ENCODE measurements at regions not wholly inside any gene's neighbourhood (a gene's known extent, or its start where the extent isn't known, plus 50 kb on each side); places are given as distances from the start of the nearest gene placed in this dataset.
A peak's percentile ranks its signal among the peaks of the same experiment; 100 is the strongest.
"Not testable (repeated sequence)": the region's sequence is repeated elsewhere in the genome, so short reads cannot be mapped to it uniquely, and the experiment has no call there.

- no peak overlapping the region for H2BK120ac ChIP-seq (ENCODE audit: low read depth, low read length)
- H3K4me1 ChIP-seq (ENCODE audit: control insufficient read depth, insufficient read depth, low read depth, low read length): peaks cover 2% of the 10 kb centered on the region
- no peak overlapping the region for H3K9ac ChIP-seq (ENCODE audit: low read length)
- 87% methylated on average over 2 of the region's 2 CpGs for WGBS
- no peak overlapping the region for H3K4me2 ChIP-seq (ENCODE audit: low read length, poor library complexity, severe bottlenecking)
- no peak overlapping the region for H2AFZ ChIP-seq (ENCODE audit: low read depth, low read length)
- no peak overlapping the region for H3K23ac ChIP-seq (ENCODE audit: low read length in 2 of 2)
- H3K18ac ChIP-seq (ENCODE audit: low read depth in 1 of 2, low read length in 2 of 2): no peak overlapping the region
- no peaks in the 10 kb centered on the region for H3K27me3 ChIP-seq (ENCODE audit: control insufficient read depth in 1 of 2, insufficient read depth in 1 of 2, low read length in 2 of 2)
- no peak for DNase-seq
- no peak overlapping the region for H3K14ac ChIP-seq (ENCODE audit: low read length in 2 of 2)
- no peaks in the 10 kb centered on the region for H3K36me3 ChIP-seq (ENCODE audit: control insufficient read depth in 1 of 2, insufficient read depth in 2 of 2, low read depth in 1 of 2, low read length in 2 of 2)
- H2BK15ac ChIP-seq (ENCODE audit: low read depth, poor library complexity, severe bottlenecking): no peak overlapping the region
- H2BK5ac ChIP-seq (ENCODE audit: low read depth, low read length, poor library complexity, severe bottlenecking): no peak overlapping the region
- H3K4ac ChIP-seq (ENCODE audit: low read depth in 1 of 2, low read length in 2 of 2): no peak overlapping the region
- H4K8ac ChIP-seq (ENCODE audit: low read length): no peak overlapping the region
- no peaks in the 10 kb centered on the region for H3K9me3 ChIP-seq (ENCODE audit: control insufficient read depth, low read length)
- no peaks in the 10 kb centered on the region for H3K79me1 ChIP-seq (replicated peaks; ENCODE audit: low read length, poor library complexity, severe bottlenecking)
- no peak overlapping the region for H2BK12ac ChIP-seq (ENCODE audit: low read length in 2 of 2)
- H2AK5ac ChIP-seq (ENCODE audit: low read length, severe bottlenecking): no peak overlapping the region
- H4K91ac ChIP-seq (ENCODE audit: low read length): no peak overlapping the region
- no peak overlapping the region for H3K27ac ChIP-seq (ENCODE audit: low read length, poor library complexity, severe bottlenecking)
- H3K4me3 ChIP-seq (ENCODE audit: insufficient read depth in 1 of 2, low read depth in 1 of 2, low read length in 2 of 2): no peak overlapping the region
Observed at GRCh38 chr2:8253781-8254180, 428.1 kb upstream of the ID2 start.

GRCh38 chr2:8254214-8254613 lies 427.6 kb upstream of the ID2 start:
- H2AK5ac ChIP-seq (ENCODE audit: low read length, severe bottlenecking); DNase-seq; H2BK12ac ChIP-seq (ENCODE audit: low read length in 2 of 2); H2BK15ac ChIP-seq (ENCODE audit: low read depth, poor library complexity, severe bottlenecking); H3K9me3 ChIP-seq (ENCODE audit: control insufficient read depth, low read length); H3K4ac ChIP-seq (ENCODE audit: low read depth in 1 of 2, low read length in 2 of 2); H2BK120ac ChIP-seq (ENCODE audit: low read depth, low read length); H3K14ac ChIP-seq (ENCODE audit: low read length in 2 of 2); H3K9ac ChIP-seq (ENCODE audit: low read length); H3K4me2 ChIP-seq (ENCODE audit: low read length, poor library complexity, severe bottlenecking); H3K27ac ChIP-seq (ENCODE audit: low read length, poor library complexity, severe bottlenecking); H3K18ac ChIP-seq (ENCODE audit: low read depth in 1 of 2, low read length in 2 of 2); H3K4me1 ChIP-seq (ENCODE audit: control insufficient read depth, insufficient read depth, low read depth, low read length); H3K79me1 ChIP-seq (replicated peaks; ENCODE audit: low read length, poor library complexity, severe bottlenecking); H4K91ac ChIP-seq (ENCODE audit: low read length); H3K36me3 ChIP-seq (ENCODE audit: control insufficient read depth in 1 of 2, insufficient read depth in 2 of 2, low read depth in 1 of 2, low read length in 2 of 2); H2AFZ ChIP-seq (ENCODE audit: low read depth, low read length); H2BK5ac ChIP-seq (ENCODE audit: low read depth, low read length, poor library complexity, severe bottlenecking); H4K8ac ChIP-seq (ENCODE audit: low read length); H3K23ac ChIP-seq (ENCODE audit: low read length in 2 of 2); H3K27me3 ChIP-seq (ENCODE audit: control insufficient read depth in 1 of 2, insufficient read depth in 1 of 2, low read length in 2 of 2); H3K4me3 ChIP-seq (ENCODE audit: insufficient read depth in 1 of 2, low read depth in 1 of 2, low read length in 2 of 2): not testable (repeated sequence)

GRCh38 chr2:8254791-8255447 lies 426.9 kb upstream of the ID2 start:
- Histone ChIP-seq H3K23ac (ENCODE audit: low read length in 2 of 2) (no peak overlapping the region), H2BK5ac (ENCODE audit: low read depth, low read length, poor library complexity, severe bottlenecking) (no peak overlapping the region), H3K36me3 (ENCODE audit: control insufficient read depth in 1 of 2, insufficient read depth in 2 of 2, low read depth in 1 of 2, low read length in 2 of 2) (no peaks in the 10 kb centered on the region), H3K14ac (ENCODE audit: low read length in 2 of 2) (no peak overlapping the region), H2BK12ac (ENCODE audit: low read length in 2 of 2) (no peak overlapping the region), H3K4me2 (ENCODE audit: low read length, poor library complexity, severe bottlenecking) (no peak overlapping the region), H4K91ac (ENCODE audit: low read length) (no peak overlapping the region), H2AK5ac (ENCODE audit: low read length, severe bottlenecking) (no peak overlapping the region), H3K18ac (ENCODE audit: low read depth in 1 of 2, low read length in 2 of 2) (no peak overlapping the region), H3K27me3 (ENCODE audit: control insufficient read depth in 1 of 2, insufficient read depth in 1 of 2, low read length in 2 of 2) (no peaks in the 10 kb centered on the region), H4K8ac (ENCODE audit: low read length) (no peak overlapping the region), H3K9ac (ENCODE audit: low read length) (no peak overlapping the region), H3K79me1 (replicated peaks; ENCODE audit: low read length, poor library complexity, severe bottlenecking) (no peaks in the 10 kb centered on the region), H2BK120ac (ENCODE audit: low read depth, low read length) (no peak overlapping the region), H3K9me3 (ENCODE audit: control insufficient read depth, low read length) (no peaks in the 10 kb centered on the region), H3K27ac (ENCODE audit: low read length, poor library complexity, severe bottlenecking) (no peak overlapping the region), H2AFZ (ENCODE audit: low read depth, low read length) (no peak overlapping the region), H3K4me1 (ENCODE audit: control insufficient read depth, insufficient read depth, low read depth, low read length) (peaks cover 2% of the 10 kb centered on the region), H3K4ac (ENCODE audit: low read depth in 1 of 2, low read length in 2 of 2) (no peak overlapping the region), H2BK15ac (ENCODE audit: low read depth, poor library complexity, severe bottlenecking) (no peak overlapping the region), H3K4me3 (ENCODE audit: insufficient read depth in 1 of 2, low read depth in 1 of 2, low read length in 2 of 2) (no peak overlapping the region)
- no peak for DNase-seq
- 69% methylated on average over 7 of the region's 7 CpGs for WGBS

- Histone ChIP-seq H2BK12ac (ENCODE audit: low read length in 2 of 2) (no peak overlapping the region), H3K4me1 (ENCODE audit: control insufficient read depth, insufficient read depth, low read depth, low read length) (peaks cover 2% of the 10 kb centered on the region), H3K18ac (ENCODE audit: low read depth in 1 of 2, low read length in 2 of 2) (no peak overlapping the region), H3K9ac (ENCODE audit: low read length) (no peak overlapping the region), H3K27ac (ENCODE audit: low read length, poor library complexity, severe bottlenecking) (no peak overlapping the region), H2AK5ac (ENCODE audit: low read length, severe bottlenecking) (no peak overlapping the region), H3K23ac (ENCODE audit: low read length in 2 of 2) (no peak overlapping the region), H2BK120ac (ENCODE audit: low read depth, low read length) (no peak overlapping the region), H3K4me3 (ENCODE audit: insufficient read depth in 1 of 2, low read depth in 1 of 2, low read length in 2 of 2) (no peak overlapping the region), H3K14ac (ENCODE audit: low read length in 2 of 2) (no peak overlapping the region), H4K8ac (ENCODE audit: low read length) (no peak overlapping the region), H3K27me3 (ENCODE audit: control insufficient read depth in 1 of 2, insufficient read depth in 1 of 2, low read length in 2 of 2) (no peaks in the 10 kb centered on the region), H2AFZ (ENCODE audit: low read depth, low read length) (no peak overlapping the region), H3K4me2 (ENCODE audit: low read length, poor library complexity, severe bottlenecking) (no peak overlapping the region), H3K4ac (ENCODE audit: low read depth in 1 of 2, low read length in 2 of 2) (no peak overlapping the region), H2BK5ac (ENCODE audit: low read depth, low read length, poor library complexity, severe bottlenecking) (no peak overlapping the region), H3K9me3 (ENCODE audit: control insufficient read depth, low read length) (no peaks in the 10 kb centered on the region), H2BK15ac (ENCODE audit: low read depth, poor library complexity, severe bottlenecking) (no peak overlapping the region), H3K79me1 (replicated peaks; ENCODE audit: low read length, poor library complexity, severe bottlenecking) (no peaks in the 10 kb centered on the region), H3K36me3 (ENCODE audit: control insufficient read depth in 1 of 2, insufficient read depth in 2 of 2, low read depth in 1 of 2, low read length in 2 of 2) (no peaks in the 10 kb centered on the region), H4K91ac (ENCODE audit: low read length) (no peak overlapping the region)
- WGBS: 90% methylated on average over 1 of the region's 1 CpG
- peak; percentile 7 for DNase-seq
Observed at GRCh38 chr2:8255448-8255800, 426.4 kb upstream of the ID2 start.

Measured in mesenchymal stem cell (in vitro differentiated cells and primary cell).